GM23338 (cell line): ENCODE measurements at regions not wholly inside any gene's neighbourhood (a gene's known extent, or its start where the extent isn't known, plus 50 kb on each side); places are given as distances from the start of the nearest gene placed in this dataset.

Source experiments
- ATAC-seq: fragments of 200-7000 bp; cut with Tn5 transposase; 3 replicates; pipeline ENCODE4 v1.9.1; 2020
- DNase-seq: peaks from one replicate; pipeline ENCODE4 v3.0.0-alpha.2; 2015; ENCODE audit warnings: low spot score
- H2AFZ ChIP-seq: fragments of 200-600 bp; sonication (generic); 2 replicates; pipeline ENCODE4 v1.8.0; 2016; ENCODE audit warnings: antibody characterized with exemption, mild to moderate bottlenecking, moderate library complexity
- H3F3A ChIP-seq: fragments of 200-600 bp; sonication (generic); replicated peaks from 2 replicates; pipeline ENCODE4 v1.8.0; 2017; ENCODE audit warnings: antibody characterized with exemption, mixed run types, low read depth
- H3K27ac ChIP-seq: fragments of 200-600 bp; sonication (generic); 2 replicates; pipeline ENCODE4 v1.6.1; 2016; ENCODE audit warnings: low read depth
- H3K27me3 ChIP-seq: fragments of 200-600 bp; sonication (generic); 2 replicates; pipeline ENCODE4 v1.8.0; 2016; ENCODE audit warnings: mild to moderate bottlenecking, mixed run types, moderate library complexity; ENCODE audit not compliant: insufficient read depth
- H3K36me3 ChIP-seq: fragments of 200-600 bp; sonication (generic); 2 replicates; pipeline ENCODE4 v1.8.0; 2016; ENCODE audit warnings: mild to moderate bottlenecking; ENCODE audit not compliant: insufficient read depth
- H3K4me1 ChIP-seq: fragments of 200-600 bp; sonication (generic); 2 replicates; pipeline ENCODE4 v1.8.0; 2016; ENCODE audit warnings: mild to moderate bottlenecking, moderate library complexity; ENCODE audit not compliant: insufficient read depth
- H3K4me2 ChIP-seq: fragments of 200-600 bp; sonication (generic); 2 replicates; pipeline ENCODE4 v1.7.1; 2017; ENCODE audit warnings: mixed run types
- H3K4me3 ChIP-seq: fragments of 200-600 bp; sonication (generic); 2 replicates; pipeline ENCODE4 v1.6.1; 2016; ENCODE audit warnings: mixed run types
- H3K79me2 ChIP-seq: fragments of 200-600 bp; sonication (generic); replicated peaks from 2 replicates; pipeline ENCODE4 v1.8.0; 2017; ENCODE audit warnings: mild to moderate bottlenecking; ENCODE audit not compliant: insufficient read depth
- H3K9me2 ChIP-seq: fragments of 200-600 bp; sonication (generic); 2 replicates; pipeline ENCODE4 v1.8.0; 2017; ENCODE audit not compliant: insufficient read depth
- H4K20me1 ChIP-seq: fragments of 200-600 bp; sonication (generic); replicated peaks from 2 replicates; pipeline ENCODE4 v1.8.0; 2017; ENCODE audit warnings: mild to moderate bottlenecking; ENCODE audit not compliant: insufficient read depth
- H3K27ac Mint-ChIP-seq: 2 replicates; pipeline ENCODE4 v1.8.0; 2020; ENCODE audit warnings: inconsistent platforms, mild to moderate bottlenecking, moderate library complexity, mixed read lengths
- H3K27me3 Mint-ChIP-seq: 3 replicates; pipeline ENCODE4 v1.8.0; 2022; ENCODE audit warnings: low read depth, mild to moderate bottlenecking, moderate library complexity, mixed read lengths, inconsistent platforms; ENCODE audit not compliant: insufficient read depth, poor library complexity
- H3K36me3 Mint-ChIP-seq: 3 replicates; pipeline ENCODE4 v1.8.0; 2021; ENCODE audit warnings: low read depth, mild to moderate bottlenecking, inconsistent platforms, moderate library complexity, mixed read lengths
- H3K4me1 Mint-ChIP-seq: 3 replicates; pipeline ENCODE4 v1.8.0; 2020; ENCODE audit warnings: mild to moderate bottlenecking, inconsistent platforms, mixed read lengths
- H3K4me3 Mint-ChIP-seq: 3 replicates; pipeline ENCODE4 v1.8.0; 2021; ENCODE audit warnings: moderate library complexity, mild to moderate bottlenecking, inconsistent platforms, mixed read lengths
- H3K9me3 Mint-ChIP-seq: 3 replicates; pipeline ENCODE4 v1.8.0; 2020; ENCODE audit warnings: moderate library complexity, mild to moderate bottlenecking, inconsistent platforms, mixed read lengths
- CREB1 ChIP-seq: fragments of 250-450 bp; sonication (Bioruptor Pico); IDR thresholded peaks from 2 replicates; pipeline ENCODE4 v1.5.0; 2020; ENCODE audit warnings: low read depth, mild to moderate bottlenecking, moderate library complexity
- CTCF ChIP-seq, 2 experiments: fragments of 200-600 bp in 1 of 2; sonication (generic) in 1 of 2; conservative IDR thresholded peaks; 2 replicates each; pipeline versions ENCODE4 v1.5.1 to v1.6.1; 2016 to 2017; ENCODE audit warnings: antibody characterized with exemption in 2 of 2, low read depth in 2 of 2, mild to moderate bottlenecking in 2 of 2, moderate library complexity in 1 of 2
- ETS1 ChIP-seq: IDR thresholded peaks from 2 replicates; pipeline ENCODE4 v1.6.1; 2016; ENCODE audit warnings: antibody characterized with exemption
- EZH2 ChIP-seq: fragments of 200-600 bp; sonication (generic); IDR thresholded peaks from one replicate; pipeline ENCODE4 v1.8.0; 2017; ENCODE audit warnings: antibody characterized with exemption, mild to moderate bottlenecking, low read depth; ENCODE audit not compliant: unreplicated experiment
- EZH2phosphoT487 ChIP-seq: fragments of 200-600 bp; sonication (generic); IDR thresholded peaks from one replicate; pipeline ENCODE4 v1.8.1; 2018; ENCODE audit warnings: antibody characterized with exemption; ENCODE audit not compliant: unreplicated experiment
- JUNB ChIP-seq: IDR thresholded peaks from one replicate; pipeline ENCODE4 v1.6.1; 2016; ENCODE audit warnings: antibody characterized with exemption; ENCODE audit not compliant: unreplicated experiment
- NANOG ChIP-seq: IDR thresholded peaks from 2 replicates; pipeline ENCODE4 v1.6.1; 2016; ENCODE audit warnings: antibody characterized with exemption, borderline replicate concordance
- POLR2AphosphoS5 ChIP-seq: IDR thresholded peaks from 2 replicates; pipeline ENCODE4 v1.6.1; 2016; ENCODE audit warnings: antibody characterized with exemption, low read depth
- STAT1 ChIP-seq: IDR thresholded peaks from one replicate; pipeline ENCODE4 v1.6.1; 2016; ENCODE audit warnings: antibody characterized with exemption; ENCODE audit not compliant: unreplicated experiment
- ZNF114 ChIP-seq: fragments of 250-450 bp; sonication (Bioruptor Pico); IDR thresholded peaks from 2 replicates; pipeline ENCODE4 v1.5.0; 2020; ENCODE audit warnings: mild to moderate bottlenecking, moderate library complexity
- ZNF331 ChIP-seq: fragments of 250-450 bp; sonication (Bioruptor Pico); IDR thresholded peaks from 2 replicates; pipeline ENCODE4 v1.5.0; 2020; ENCODE audit warnings: low read depth, mild to moderate bottlenecking, moderate library complexity
- TF ChIP-seq, protein P1 (sequence below): fragments of 250-450 bp; sonication (Bioruptor Pico); IDR thresholded peaks from 2 replicates; pipeline ENCODE4 v1.5.0; 2020; ENCODE audit warnings: mild to moderate bottlenecking, moderate library complexity
- TF ChIP-seq, protein P2 (sequence below): IDR thresholded peaks from one replicate; pipeline ENCODE4 v1.6.1; 2018; ENCODE audit warnings: antibody characterized with exemption; ENCODE audit not compliant: unreplicated experiment

GRCh38 chr4:26052663-26053541 lies 138.9 kb downstream of the SMIM20 start:
- H3K9me2 ChIP-seq, result peaks cover 14% of the 10 kb centered on the region; the same call in 1 of the 2 replicates
- H3K4me1 ChIP-seq, result peaks cover 5% of the 10 kb centered on the region
- H3K4me3 ChIP-seq, result no peak overlapping the region
- Mint-ChIP-seq H3K4me1 (peaks cover 10% of the 10 kb centered on the region; the same call in 2 of the 3 replicates), H3K27ac (no peak overlapping the region), H3K9me3 (no peaks in the 10 kb centered on the region; the same call in 2 of the 3 replicates), H3K27me3 (peaks cover 9% of the 10 kb centered on the region), H3K4me3 (no peak overlapping the region), H3K36me3 (peaks cover 4% of the 10 kb centered on the region; the same call in 1 of the 3 replicates)
- no peak overlapping the region for H3K4me2 ChIP-seq
- no peaks in the 10 kb centered on the region for H3K36me3 ChIP-seq
- H3F3A ChIP-seq, result no peaks in the 10 kb centered on the region
- no peak overlapping the region for H2AFZ ChIP-seq
- no peaks in the 10 kb centered on the region for H3K79me2 ChIP-seq
- ATAC-seq (no peak), DNase-seq (no peak)
- TF ChIP-seq JUNB, result no peak
- TF ChIP-seq EZH2phosphoT487, result no peak
- no peak for TF ChIP-seq ETS1
- TF ChIP-seq, protein P1, sequence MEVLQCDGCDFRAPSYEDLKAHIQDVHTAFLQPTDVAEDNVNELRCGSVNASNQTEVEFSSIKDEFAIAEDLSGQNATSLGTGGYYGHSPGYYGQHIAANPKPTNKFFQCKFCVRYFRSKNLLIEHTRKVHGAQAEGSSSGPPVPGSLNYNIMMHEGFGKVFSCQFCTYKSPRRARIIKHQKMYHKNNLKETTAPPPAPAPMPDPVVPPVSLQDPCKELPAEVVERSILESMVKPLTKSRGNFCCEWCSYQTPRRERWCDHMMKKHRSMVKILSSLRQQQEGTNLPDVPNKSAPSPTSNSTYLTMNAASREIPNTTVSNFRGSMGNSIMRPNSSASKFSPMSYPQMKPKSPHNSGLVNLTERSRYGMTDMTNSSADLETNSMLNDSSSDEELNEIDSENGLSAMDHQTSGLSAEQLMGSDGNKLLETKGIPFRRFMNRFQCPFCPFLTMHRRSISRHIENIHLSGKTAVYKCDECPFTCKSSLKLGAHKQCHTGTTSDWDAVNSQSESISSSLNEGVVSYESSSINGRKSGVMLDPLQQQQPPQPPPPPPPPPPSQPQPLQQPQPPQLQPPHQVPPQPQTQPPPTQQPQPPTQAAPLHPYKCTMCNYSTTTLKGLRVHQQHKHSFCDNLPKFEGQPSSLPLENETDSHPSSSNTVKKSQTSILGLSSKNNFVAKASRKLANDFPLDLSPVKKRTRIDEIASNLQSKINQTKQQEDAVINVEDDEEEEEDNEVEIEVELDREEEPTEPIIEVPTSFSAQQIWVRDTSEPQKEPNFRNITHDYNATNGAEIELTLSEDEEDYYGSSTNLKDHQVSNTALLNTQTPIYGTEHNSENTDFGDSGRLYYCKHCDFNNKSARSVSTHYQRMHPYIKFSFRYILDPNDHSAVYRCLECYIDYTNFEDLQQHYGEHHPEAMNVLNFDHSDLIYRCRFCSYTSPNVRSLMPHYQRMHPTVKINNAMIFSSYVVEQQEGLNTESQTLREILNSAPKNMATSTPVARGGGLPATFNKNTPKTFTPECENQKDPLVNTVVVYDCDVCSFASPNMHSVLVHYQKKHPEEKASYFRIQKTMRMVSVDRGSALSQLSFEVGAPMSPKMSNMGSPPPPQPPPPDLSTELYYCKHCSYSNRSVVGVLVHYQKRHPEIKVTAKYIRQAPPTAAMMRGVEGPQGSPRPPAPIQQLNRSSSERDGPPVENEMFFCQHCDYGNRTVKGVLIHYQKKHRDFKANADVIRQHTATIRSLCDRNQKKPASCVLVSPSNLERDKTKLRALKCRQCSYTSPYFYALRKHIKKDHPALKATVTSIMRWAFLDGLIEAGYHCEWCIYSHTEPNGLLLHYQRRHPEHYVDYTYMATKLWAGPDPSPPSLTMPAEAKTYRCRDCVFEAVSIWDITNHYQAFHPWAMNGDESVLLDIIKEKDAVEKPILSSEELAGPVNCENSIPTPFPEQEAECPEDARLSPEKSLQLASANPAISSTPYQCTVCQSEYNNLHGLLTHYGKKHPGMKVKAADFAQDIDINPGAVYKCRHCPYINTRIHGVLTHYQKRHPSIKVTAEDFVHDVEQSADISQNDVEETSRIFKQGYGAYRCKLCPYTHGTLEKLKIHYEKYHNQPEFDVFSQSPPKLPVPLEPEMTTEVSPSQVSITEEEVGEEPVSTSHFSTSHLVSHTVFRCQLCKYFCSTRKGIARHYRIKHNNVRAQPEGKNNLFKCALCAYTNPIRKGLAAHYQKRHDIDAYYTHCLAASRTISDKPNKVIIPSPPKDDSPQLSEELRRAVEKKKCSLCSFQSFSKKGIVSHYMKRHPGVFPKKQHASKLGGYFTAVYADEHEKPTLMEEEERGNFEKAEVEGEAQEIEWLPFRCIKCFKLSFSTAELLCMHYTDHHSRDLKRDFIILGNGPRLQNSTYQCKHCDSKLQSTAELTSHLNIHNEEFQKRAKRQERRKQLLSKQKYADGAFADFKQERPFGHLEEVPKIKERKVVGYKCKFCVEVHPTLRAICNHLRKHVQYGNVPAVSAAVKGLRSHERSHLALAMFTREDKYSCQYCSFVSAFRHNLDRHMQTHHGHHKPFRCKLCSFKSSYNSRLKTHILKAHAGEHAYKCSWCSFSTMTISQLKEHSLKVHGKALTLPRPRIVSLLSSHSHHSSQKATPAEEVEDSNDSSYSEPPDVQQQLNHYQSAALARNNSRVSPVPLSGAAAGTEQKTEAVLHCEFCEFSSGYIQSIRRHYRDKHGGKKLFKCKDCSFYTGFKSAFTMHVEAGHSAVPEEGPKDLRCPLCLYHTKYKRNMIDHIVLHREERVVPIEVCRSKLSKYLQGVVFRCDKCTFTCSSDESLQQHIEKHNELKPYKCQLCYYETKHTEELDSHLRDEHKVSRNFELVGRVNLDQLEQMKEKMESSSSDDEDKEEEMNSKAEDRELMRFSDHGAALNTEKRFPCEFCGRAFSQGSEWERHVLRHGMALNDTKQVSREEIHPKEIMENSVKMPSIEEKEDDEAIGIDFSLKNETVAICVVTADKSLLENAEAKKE, result no peak
- TF ChIP-seq, protein P2, sequence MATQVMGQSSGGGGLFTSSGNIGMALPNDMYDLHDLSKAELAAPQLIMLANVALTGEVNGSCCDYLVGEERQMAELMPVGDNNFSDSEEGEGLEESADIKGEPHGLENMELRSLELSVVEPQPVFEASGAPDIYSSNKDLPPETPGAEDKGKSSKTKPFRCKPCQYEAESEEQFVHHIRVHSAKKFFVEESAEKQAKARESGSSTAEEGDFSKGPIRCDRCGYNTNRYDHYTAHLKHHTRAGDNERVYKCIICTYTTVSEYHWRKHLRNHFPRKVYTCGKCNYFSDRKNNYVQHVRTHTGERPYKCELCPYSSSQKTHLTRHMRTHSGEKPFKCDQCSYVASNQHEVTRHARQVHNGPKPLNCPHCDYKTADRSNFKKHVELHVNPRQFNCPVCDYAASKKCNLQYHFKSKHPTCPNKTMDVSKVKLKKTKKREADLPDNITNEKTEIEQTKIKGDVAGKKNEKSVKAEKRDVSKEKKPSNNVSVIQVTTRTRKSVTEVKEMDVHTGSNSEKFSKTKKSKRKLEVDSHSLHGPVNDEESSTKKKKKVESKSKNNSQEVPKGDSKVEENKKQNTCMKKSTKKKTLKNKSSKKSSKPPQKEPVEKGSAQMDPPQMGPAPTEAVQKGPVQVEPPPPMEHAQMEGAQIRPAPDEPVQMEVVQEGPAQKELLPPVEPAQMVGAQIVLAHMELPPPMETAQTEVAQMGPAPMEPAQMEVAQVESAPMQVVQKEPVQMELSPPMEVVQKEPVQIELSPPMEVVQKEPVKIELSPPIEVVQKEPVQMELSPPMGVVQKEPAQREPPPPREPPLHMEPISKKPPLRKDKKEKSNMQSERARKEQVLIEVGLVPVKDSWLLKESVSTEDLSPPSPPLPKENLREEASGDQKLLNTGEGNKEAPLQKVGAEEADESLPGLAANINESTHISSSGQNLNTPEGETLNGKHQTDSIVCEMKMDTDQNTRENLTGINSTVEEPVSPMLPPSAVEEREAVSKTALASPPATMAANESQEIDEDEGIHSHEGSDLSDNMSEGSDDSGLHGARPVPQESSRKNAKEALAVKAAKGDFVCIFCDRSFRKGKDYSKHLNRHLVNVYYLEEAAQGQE, result no peak
- no peak for TF ChIP-seq POLR2AphosphoS5
- TF ChIP-seq STAT1, result no peak
- TF ChIP-seq CTCF (conservative IDR thresholded peaks at IDR 0.05; ENCODE audit: low read depth in 2 of 2), result no peak
- TF ChIP-seq ZNF331, result no peak
- no peak for TF ChIP-seq CREB1
- no peak for TF ChIP-seq NANOG
- no peak for TF ChIP-seq ZNF114 (CRISPR knock-in tag)
- no peak for TF ChIP-seq EZH2
- H3K27ac ChIP-seq, result no peak overlapping the region
- H4K20me1 ChIP-seq, result no peaks in the 10 kb centered on the region
- no peaks in the 10 kb centered on the region for H3K27me3 ChIP-seq
